GM18907 (cell line): ENCODE measurements at regions not wholly inside any gene's neighbourhood (a gene's known extent, or its start where the extent isn't known, plus 50 kb on each side); places are given as distances from the start of the nearest gene placed in this dataset.
"Not testable (repeated sequence)": the region's sequence is repeated elsewhere in the genome, so short reads cannot be mapped to it uniquely, and the experiment has no call there.

Experiments
- ATAC-seq: cut with Tn5 transposase; IDR thresholded peaks from one replicate; pipeline ENCODE4 v1.9.1; 2021; ENCODE audit warnings: mild to moderate bottlenecking, moderate library complexity; ENCODE audit not compliant: unreplicated experiment

- ATAC-seq, result no peak
These were observed 318.4 kb upstream of the ZNF608 start for GRCh38 chr5:125064621-125065438.

GRCh38 chr5:125065741-125066140, 319.3 kb upstream of the ZNF608 start:
- ATAC-seq, result no peak

DNA sequence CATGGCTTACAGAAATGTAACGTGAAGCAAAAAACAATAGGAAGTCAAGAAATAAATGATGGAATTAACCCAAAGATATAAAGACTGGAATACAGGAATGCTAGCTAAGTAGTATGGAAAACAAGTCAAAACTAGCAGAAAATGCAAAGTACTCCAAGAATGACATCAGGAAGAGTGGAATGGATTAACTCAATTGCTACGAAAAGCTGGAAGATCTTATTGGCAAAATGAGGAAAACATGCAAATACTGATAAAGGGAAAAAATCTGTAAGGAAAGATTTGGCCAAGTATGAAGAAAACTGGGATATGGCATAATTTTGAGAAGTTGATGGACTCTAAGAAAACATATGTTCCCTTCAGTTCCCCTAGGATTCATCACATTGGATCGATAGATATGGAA, 324.5 kb upstream of the ZNF608 start:
- ATAC-seq, result no peak

DNA sequence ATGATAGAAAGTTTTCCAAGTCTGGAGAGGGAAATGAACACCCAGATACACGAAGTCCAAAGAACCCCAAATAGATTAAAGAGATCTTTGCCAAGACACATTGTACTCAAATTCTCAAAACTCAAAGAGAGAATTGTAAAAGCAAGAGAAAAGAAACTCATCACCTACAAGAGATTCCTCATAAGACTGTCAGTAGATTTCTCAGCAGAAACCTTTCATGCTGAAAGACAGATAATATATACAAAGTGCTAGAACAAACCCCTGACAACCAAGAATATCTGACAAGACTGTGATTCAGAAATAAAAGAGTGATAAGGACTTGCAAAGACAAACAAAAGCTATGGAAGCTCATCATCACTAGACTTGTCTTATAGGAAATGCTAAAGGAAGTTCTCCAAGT, 326.7 kb upstream of the ZNF608 start:
- ATAC-seq, result no peak

- no peak for ATAC-seq
These were observed 329.1 kb upstream of the ZNF608 start for GRCh38 chr5:125075567-125075966.

DNA sequence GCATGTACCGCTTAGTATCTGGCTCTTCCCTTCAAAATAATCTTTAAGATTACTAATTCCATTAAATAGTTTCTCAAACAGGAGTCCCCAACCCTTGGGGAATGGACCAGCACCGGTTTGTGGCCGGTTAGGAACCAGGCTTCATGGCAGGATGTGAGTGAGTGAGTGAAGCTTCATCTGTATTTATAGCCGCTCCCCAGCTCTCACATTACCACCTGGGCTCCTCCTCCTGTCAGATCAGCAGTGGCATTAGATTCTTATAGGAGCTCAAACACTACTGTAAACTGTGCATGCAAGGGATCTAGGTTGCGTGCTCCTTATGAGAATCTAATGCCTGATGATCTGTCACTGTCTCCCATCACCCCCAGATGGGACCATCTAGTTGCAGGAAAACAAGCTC, 332.6 kb upstream of the ZNF608 start:
- not testable (repeated sequence) for ATAC-seq

- no peak for ATAC-seq
These were observed 334.7 kb upstream of the ZNF608 start for GRCh38 chr5:125081101-125081500.

DNA sequence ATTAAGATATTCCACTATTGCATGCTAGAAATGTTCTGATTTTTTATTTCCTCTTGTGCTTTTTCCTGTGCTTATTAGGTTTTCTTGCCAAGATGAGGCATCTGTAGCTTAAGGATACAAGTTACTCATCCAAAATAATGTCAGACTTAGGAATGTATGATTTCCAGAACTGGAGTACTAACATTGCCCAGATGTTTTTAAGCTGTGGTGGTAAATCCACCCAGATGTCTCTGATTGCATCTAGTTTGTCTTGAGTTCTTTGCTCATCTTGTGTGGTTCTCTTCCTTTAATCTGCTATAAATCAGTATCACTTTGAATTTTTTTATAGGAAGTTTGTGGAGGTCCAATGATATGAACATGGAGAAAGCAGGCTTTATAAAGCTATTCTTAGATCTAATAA, 337.5 kb upstream of the ZNF608 start:
- ATAC-seq, result no peak

GRCh38 chr5:125085797-125086505, 339.5 kb upstream of the ZNF608 start:
- no peak for ATAC-seq

DNA sequence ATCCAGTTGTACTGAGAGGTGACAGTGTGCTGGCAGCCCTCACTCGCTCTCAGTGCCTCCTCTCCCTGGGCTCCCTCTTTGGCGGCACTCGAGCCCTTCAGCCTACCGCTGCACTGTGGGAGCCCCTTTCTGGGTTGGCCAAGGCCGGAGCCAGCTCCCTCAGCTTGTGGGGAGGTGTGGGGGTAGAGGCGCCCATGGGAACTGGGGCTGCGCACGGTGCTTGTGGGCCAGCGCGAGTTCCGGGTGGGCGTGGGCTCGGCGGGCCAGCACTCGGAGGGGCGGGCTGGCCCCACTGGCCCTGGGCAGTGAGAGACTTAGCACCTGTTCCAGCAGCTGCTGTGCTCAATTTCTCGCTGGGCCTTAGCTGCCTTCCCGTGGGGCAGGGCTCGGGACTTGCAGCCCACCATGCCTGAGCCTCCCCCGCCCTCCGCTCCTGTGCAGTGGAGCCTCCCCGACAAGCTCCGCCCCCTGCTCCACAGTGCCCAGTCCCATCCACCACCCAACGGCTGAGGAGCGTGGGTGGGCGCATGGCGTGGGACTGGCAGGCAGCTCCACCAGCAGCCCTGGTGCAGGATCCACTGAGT, 342.2 kb upstream of the ZNF608 start:
- ATAC-seq, result no peak

DNA sequence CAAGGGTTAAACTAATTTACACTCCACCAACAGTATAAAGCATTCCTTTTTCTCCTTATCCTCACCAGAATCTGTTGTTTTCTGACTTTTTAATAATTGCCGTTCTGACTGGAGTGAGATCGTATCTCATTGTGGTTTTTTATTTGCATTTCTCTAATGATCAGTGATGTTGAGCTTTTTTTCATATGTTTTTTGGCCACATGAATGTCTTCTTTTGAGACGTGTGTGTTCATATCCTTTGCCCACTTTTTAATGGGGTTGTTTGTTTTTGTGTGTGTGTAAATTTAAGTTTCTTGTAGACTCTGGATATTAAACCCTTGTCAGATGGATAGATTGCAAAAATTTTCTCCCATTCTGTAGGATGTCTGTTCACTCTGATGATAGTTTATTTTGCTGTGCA, 345.7 kb upstream of the ZNF608 start:
- not testable (repeated sequence) for ATAC-seq

DNA sequence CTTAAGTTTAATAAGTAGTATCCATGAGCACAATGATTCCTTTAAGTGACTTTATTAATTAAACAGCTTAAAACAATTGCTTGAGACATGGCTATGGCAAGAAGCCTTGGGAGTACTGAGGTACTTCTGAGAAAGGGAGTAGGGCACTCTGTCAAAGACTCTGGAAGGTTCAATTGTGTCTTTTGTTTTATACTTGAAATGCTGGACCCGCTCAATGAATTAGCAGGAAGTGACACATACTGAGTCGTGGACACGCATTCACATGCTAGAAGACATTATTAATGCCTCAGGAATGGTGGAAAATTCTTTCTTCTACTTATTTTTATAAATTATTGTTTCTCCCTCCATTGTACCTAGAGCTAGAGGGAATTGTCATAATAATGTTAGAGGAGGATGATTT, 347.3 kb upstream of the ZNF608 start:
- ATAC-seq, result no peak

- ATAC-seq, result no peak
These were observed 353.9 kb upstream of the ZNF608 start for GRCh38 chr5:125100342-125100741.

DNA sequence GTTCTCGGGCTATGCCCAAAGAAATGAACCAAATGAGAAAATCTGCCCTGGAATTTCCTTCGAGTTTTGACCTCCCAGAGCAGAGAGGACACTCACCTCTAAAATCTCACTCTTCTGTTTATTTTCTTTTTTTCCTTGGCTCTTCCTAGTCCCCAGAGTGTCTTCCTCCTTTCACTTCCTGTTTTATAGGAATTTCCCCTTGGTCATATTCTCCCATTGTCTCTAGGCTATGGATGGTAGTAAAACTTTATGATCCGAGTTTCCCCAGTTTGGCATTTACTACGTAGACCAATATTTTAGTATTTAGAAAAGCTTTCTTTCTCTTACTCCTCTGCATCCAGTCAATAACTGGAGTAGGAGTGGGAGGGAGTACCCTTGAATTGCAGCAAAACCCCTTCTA, 354.5 kb upstream of the ZNF608 start:
- ATAC-seq, result no peak

GRCh38 chr5:125103459-125103858, 357.0 kb upstream of the ZNF608 start:
- ATAC-seq, result no peak

- ATAC-seq, result no peak
These were observed 359.8 kb upstream of the ZNF608 start for GRCh38 chr5:125106271-125106670.

GRCh38 chr5:125106881-125107280, 360.4 kb upstream of the ZNF608 start:
- ATAC-seq, result no peak

DNA sequence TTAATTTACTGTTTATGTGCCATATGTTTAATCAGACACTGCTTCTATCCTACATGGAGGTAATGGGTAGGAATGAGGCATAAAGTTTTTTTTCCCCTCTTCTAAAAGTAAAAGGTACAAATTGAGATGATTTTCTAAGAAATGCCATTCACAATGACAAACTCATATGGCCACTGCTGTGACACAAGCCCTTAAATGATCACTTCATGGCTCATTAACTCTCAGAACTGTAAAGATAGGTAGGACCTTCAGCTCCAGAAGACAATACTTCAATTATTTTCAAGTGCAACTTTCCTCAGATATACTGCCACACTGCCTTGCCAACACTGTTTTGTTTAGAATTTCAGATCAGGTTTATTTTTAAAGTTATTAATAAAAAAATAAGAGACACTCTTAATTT, 362.9 kb upstream of the ZNF608 start:
- ATAC-seq, result no peak

DNA sequence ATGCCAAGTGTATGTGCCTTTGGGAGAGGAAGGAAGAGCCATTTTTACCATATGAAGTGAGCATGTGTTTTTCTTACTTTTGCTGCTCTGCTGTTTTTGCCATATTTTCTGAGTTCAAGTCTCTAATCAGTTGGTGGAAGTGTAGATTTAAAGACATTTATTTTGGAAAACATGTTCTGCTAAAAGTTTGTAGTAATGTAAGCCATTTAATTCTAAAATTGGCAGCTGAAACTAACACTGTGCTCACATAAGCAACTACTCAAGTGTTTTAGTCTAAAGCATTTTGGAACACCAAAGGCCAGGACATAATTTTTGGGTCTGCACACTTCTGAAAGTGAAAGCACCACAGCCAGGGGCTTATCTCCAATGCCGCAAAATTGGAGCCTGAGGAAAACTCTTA, 363.4 kb upstream of the ZNF608 start:
- no peak for ATAC-seq

GRCh38 chr5:125112196-125112595, 365.8 kb upstream of the ZNF608 start:
- ATAC-seq, result no peak

GRCh38 chr5:125113328-125113727, 366.9 kb upstream of the ZNF608 start:
- ATAC-seq, result peak; percentile 89

GRCh38 chr5:125115195-125115525, 368.7 kb upstream of the ZNF608 start:
- no peak for ATAC-seq
